ENCODE measurements at regions not wholly inside any gene's neighbourhood (a gene's known extent, or its start where the extent isn't known, plus 50 kb on each side); places are given as distances from the start of the nearest gene placed in this dataset.

- FAIRE-seq (no peak), DNase-seq (ENCODE audit: low read depth) (peak; percentile 90)
- Histone ChIP-seq H3K4me3 (ENCODE audit: low read depth, low read length) (no peak overlapping the region), H3K27me3 (ENCODE audit: control insufficient read depth, insufficient read depth, low read length) (no peaks in the 10 kb centered on the region), H3K36me3 (ENCODE audit: control insufficient read depth, insufficient read depth, low read length) (no peaks in the 10 kb centered on the region)
- TF ChIP-seq CTCF (IDR thresholded peaks at IDR 0.05; ENCODE audit: insufficient read depth, low read length, severe bottlenecking) = no peak
These were observed 482.9 kb downstream of the NAF1 start for GRCh38 chr4:162683659-162684370.

DNA sequence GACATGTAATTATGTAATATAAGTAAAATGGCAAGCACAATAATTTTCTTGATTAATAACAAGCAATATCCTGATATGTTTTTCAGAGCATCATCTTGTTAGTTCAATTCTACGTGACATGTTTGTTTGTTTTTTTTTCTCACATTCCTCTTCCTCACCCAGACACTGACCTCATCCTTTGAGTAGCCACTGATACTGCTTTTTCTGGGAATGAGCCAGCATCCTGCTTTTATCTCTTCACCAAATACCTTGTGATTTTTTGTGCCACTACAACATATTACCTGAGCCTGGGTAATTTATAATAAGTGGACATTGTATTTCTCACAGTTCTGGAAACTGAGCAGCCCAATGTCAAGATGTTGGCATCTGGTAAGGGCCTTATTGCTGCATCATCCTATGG lies 484.0 kb downstream of the NAF1 start:
- peak; percentile 30 for DNase-seq (ENCODE audit: low read depth)
- Histone ChIP-seq H3K36me3 (ENCODE audit: control insufficient read depth, insufficient read depth, low read length) (no peaks in the 10 kb centered on the region), H3K27me3 (ENCODE audit: control insufficient read depth, insufficient read depth, low read length) (no peaks in the 10 kb centered on the region), H3K4me3 (ENCODE audit: low read depth, low read length) (no peak overlapping the region)
- FAIRE-seq = no peak
- TF ChIP-seq CTCF (IDR thresholded peaks at IDR 0.05; ENCODE audit: insufficient read depth, low read length, severe bottlenecking) = no peak

- peak; percentile 20 for DNase-seq (ENCODE audit: low read depth)
- no peak for TF ChIP-seq CTCF (IDR thresholded peaks at IDR 0.05; ENCODE audit: insufficient read depth, low read length, severe bottlenecking)
- Histone ChIP-seq H3K36me3 (ENCODE audit: control insufficient read depth, insufficient read depth, low read length) (no peaks in the 10 kb centered on the region), H3K4me3 (ENCODE audit: low read depth, low read length) (no peak overlapping the region), H3K27me3 (ENCODE audit: control insufficient read depth, insufficient read depth, low read length) (no peaks in the 10 kb centered on the region)
- no peak for FAIRE-seq
These were observed 485.5 kb downstream of the NAF1 start for GRCh38 chr4:162681212-162681611.

- H3K4me3 ChIP-seq (ENCODE audit: low read depth, low read length) = no peak overlapping the region
- no peaks in the 10 kb centered on the region for H3K36me3 ChIP-seq (ENCODE audit: control insufficient read depth, insufficient read depth, low read length)
- FAIRE-seq (no peak), DNase-seq (ENCODE audit: low read depth) (no peak)
- no peak for TF ChIP-seq CTCF (IDR thresholded peaks at IDR 0.05; ENCODE audit: insufficient read depth, low read length, severe bottlenecking)
- H3K27me3 ChIP-seq (ENCODE audit: control insufficient read depth, insufficient read depth, low read length) = no peaks in the 10 kb centered on the region
These were observed 491.0 kb downstream of the NAF1 start for GRCh38 chr4:162675661-162676060.

DNA sequence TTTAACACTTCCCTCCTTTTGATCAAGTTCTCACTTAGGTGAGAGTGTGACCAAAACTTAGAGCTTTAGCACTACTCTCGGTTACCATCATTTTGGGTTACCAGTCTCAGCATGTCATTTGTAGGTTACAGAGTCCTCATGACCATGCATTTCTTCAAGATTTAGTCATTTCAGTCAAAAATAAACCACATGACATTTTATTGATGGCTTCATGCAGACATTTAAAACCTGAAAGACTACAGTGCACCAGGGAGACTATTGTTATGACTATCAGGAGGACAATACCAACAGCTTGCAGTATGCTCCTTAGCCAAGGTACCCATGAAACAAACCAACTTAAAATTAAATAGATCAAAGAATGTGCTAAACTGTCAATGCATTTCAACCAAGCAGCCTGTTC lies 498.1 kb upstream of the FSTL5 start:
- H3K27me3 ChIP-seq (ENCODE audit: control insufficient read depth, insufficient read depth, low read length) = no peaks in the 10 kb centered on the region
- no peak overlapping the region for H3K4me3 ChIP-seq (ENCODE audit: low read depth, low read length)
- no peaks in the 10 kb centered on the region for H3K36me3 ChIP-seq (ENCODE audit: control insufficient read depth, insufficient read depth, low read length)
- no peak for TF ChIP-seq CTCF (IDR thresholded peaks at IDR 0.05; ENCODE audit: insufficient read depth, low read length, severe bottlenecking)
- DNase-seq (ENCODE audit: low read depth) (no peak), FAIRE-seq (no peak)

- Histone ChIP-seq H3K27me3 (ENCODE audit: control insufficient read depth, insufficient read depth, low read length) (no peaks in the 10 kb centered on the region), H3K36me3 (ENCODE audit: control insufficient read depth, insufficient read depth, low read length) (no peaks in the 10 kb centered on the region), H3K4me3 (ENCODE audit: low read depth, low read length) (no peak overlapping the region)
- TF ChIP-seq CTCF (IDR thresholded peaks at IDR 0.05; ENCODE audit: insufficient read depth, low read length, severe bottlenecking) = no peak
- DNase-seq (ENCODE audit: low read depth) (peak; percentile 38), FAIRE-seq (no peak)
These were observed 495.9 kb upstream of the FSTL5 start for GRCh38 chr4:162659716-162660115.

All from bronchial epithelial cell (primary cell).